Panc1 (cell line): ENCODE measurements at regions not wholly inside any gene's neighbourhood (a gene's known extent, or its start where the extent isn't known, plus 50 kb on each side); places are given as distances from the start of the nearest gene placed in this dataset.

Source experiments
- ATAC-seq: fragments of 200-7000 bp; cut with Tn5 transposase; 2 replicates; pipeline ENCODE4 v1.9.1; 2020; ENCODE audit warnings: mild to moderate bottlenecking, moderate library complexity
- BruUV-seq: library from RNA; stranded (reverse); fragments of 400-500 nt; replicated peaks from 2 replicates; lab custom pipeline; 2021; lab: Mats Ljungman, UMichigan
- CTCF ChIA-PET: fragments of 300-600 bp; sonication (Branson Sonifier 250); formaldehyde crosslinking; loops from one replicate; lab custom pipeline; 2022; ENCODE audit warnings: antibody characterized with exemption; lab: Charles Lee
- POLR2A ChIA-PET: fragments of 300-600 bp; sonication (Branson Sonifier 250); formaldehyde crosslinking; loops from one replicate; lab custom pipeline; 2022; ENCODE audit warnings: antibody characterized with exemption; lab: Charles Lee
- DNase-seq: peaks from one replicate; pipeline ENCODE4 v3.0.0-alpha.2; 2010; ENCODE audit warnings: low read depth, low spot score
- H3K27ac ChIP-seq: 2 replicates; pipeline ENCODE4 v1.5.1; 2011; ENCODE audit warnings: mild to moderate bottlenecking, low read length, inconsistent platforms
- H3K27me3 ChIP-seq: fragments of 200-500 bp; sonication (Bioruptor generic); 2 replicates; pipeline ENCODE4 v1.6.0; 2014; ENCODE audit warnings: low read length, inconsistent platforms; ENCODE audit not compliant: control insufficient read depth, insufficient read depth
- H3K36me3 ChIP-seq: fragments of 200-500 bp; sonication (Bioruptor generic); 2 replicates; pipeline ENCODE4 v1.5.1; 2014; ENCODE audit warnings: inconsistent platforms, mild to moderate bottlenecking, low read length, moderate library complexity; ENCODE audit not compliant: control insufficient read depth, insufficient read depth
- H3K4me1 ChIP-seq: 2 replicates; pipeline ENCODE4 v1.5.1; 2011; ENCODE audit warnings: inconsistent platforms, mild to moderate bottlenecking, low read length, moderate library complexity; ENCODE audit not compliant: control insufficient read depth, insufficient read depth
- H3K4me3 ChIP-seq, 2 experiments: 2 replicates each; pipeline ENCODE4 v1.5.1; 2011 to 2012; ENCODE audit warnings: low read depth in 2 of 2, low read length in 2 of 2, mild to moderate bottlenecking in 2 of 2, inconsistent platforms in 1 of 2, moderate library complexity in 1 of 2
- H3K9me3 ChIP-seq: fragments of 200-500 bp; sonication (Bioruptor generic); 2 replicates; pipeline ENCODE4 v1.5.1; 2014; ENCODE audit warnings: low read depth, mild to moderate bottlenecking, inconsistent platforms, low read length, moderate library complexity; ENCODE audit not compliant: control insufficient read depth, insufficient read depth
- POLR2AphosphoS5 ChIP-seq: IDR thresholded peaks from 2 replicates; pipeline ENCODE4 v1.6.1; 2012; ENCODE audit warnings: mild to moderate bottlenecking, low read depth, low read length, moderate library complexity
- SIN3A ChIP-seq: IDR thresholded peaks from 2 replicates; pipeline ENCODE4 v1.6.1; 2012; ENCODE audit warnings: low read depth, mild to moderate bottlenecking, low read length, moderate library complexity, borderline replicate concordance; ENCODE audit not compliant: insufficient read depth
- TCF7L2 ChIP-seq: IDR thresholded peaks from 2 replicates; pipeline ENCODE4 v1.6.1; 2011; ENCODE audit warnings: mild to moderate bottlenecking, low read depth, low read length, inconsistent platforms
- in situ Hi-C: cut with HindIII; loops from 2 replicates; pipeline ENCODE4 v1.10.0; 2016; ENCODE audit warnings: low sequenced_read_pairs, low pct_unique_long_range_greater_than_20kb
- intact Hi-C: fragments of 100-400 bp; cut with micrococcal nuclease; formaldehyde crosslinking; loops from one replicate; pipeline ENCODE4 v1.10.0; 2022; ENCODE audit not compliant: unreplicated experiment
- TF ChIP-seq, protein P1 (sequence below): fragments of 450-650 bp; IDR thresholded peaks from 2 replicates; pipeline ENCODE4 v1.5.1; 2017; ENCODE audit warnings: mild to moderate bottlenecking
- TF ChIP-seq, protein P2 (sequence below), 2 experiments: IDR thresholded peaks; 2 replicates each; pipeline ENCODE4 v1.6.1; 2011 to 2012; ENCODE audit warnings: low read depth in 2 of 2, control low read depth in 1 of 2, low read length in 1 of 2, mild to moderate bottlenecking in 1 of 2, moderate library complexity in 1 of 2; ENCODE audit not compliant: insufficient read depth in 1 of 2

DNA sequence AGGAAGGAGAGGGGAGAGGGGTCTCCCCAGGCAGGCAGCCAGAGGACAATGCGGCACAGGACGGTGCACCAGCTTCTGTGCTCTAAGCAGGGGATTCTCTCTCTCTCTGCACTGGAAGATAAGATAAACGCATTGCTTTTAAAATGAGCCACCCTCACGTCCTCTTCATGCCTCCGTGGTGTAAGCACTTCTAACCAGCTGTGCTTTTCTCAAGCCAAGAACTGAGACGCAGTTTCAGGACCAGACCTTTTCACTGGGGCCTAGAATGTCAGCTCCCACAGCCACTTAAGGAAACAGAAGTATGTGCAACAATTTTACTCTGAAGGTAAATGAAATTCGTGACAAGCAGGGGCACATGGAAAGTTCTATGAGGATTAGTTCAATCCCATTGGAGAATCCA, 82.4 kb downstream of the PSMB1 start:
- 0 out of 2 replicates have a peak, but pooled peaks cover 3% of the 10 kb centered on the region for H3K4me1 ChIP-seq
- H3K4me3 ChIP-seq = no peak overlapping the region
- 0 out of 2 replicates have a peak, but pooled peaks cover 2% of the 10 kb centered on the region for H3K9me3 ChIP-seq
- TF ChIP-seq TCF7L2 = no peak
- TF ChIP-seq, protein P1, sequence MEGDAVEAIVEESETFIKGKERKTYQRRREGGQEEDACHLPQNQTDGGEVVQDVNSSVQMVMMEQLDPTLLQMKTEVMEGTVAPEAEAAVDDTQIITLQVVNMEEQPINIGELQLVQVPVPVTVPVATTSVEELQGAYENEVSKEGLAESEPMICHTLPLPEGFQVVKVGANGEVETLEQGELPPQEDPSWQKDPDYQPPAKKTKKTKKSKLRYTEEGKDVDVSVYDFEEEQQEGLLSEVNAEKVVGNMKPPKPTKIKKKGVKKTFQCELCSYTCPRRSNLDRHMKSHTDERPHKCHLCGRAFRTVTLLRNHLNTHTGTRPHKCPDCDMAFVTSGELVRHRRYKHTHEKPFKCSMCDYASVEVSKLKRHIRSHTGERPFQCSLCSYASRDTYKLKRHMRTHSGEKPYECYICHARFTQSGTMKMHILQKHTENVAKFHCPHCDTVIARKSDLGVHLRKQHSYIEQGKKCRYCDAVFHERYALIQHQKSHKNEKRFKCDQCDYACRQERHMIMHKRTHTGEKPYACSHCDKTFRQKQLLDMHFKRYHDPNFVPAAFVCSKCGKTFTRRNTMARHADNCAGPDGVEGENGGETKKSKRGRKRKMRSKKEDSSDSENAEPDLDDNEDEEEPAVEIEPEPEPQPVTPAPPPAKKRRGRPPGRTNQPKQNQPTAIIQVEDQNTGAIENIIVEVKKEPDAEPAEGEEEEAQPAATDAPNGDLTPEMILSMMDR = no peak
- TF ChIP-seq SIN3A = no peak
- TF ChIP-seq, protein P2, sequence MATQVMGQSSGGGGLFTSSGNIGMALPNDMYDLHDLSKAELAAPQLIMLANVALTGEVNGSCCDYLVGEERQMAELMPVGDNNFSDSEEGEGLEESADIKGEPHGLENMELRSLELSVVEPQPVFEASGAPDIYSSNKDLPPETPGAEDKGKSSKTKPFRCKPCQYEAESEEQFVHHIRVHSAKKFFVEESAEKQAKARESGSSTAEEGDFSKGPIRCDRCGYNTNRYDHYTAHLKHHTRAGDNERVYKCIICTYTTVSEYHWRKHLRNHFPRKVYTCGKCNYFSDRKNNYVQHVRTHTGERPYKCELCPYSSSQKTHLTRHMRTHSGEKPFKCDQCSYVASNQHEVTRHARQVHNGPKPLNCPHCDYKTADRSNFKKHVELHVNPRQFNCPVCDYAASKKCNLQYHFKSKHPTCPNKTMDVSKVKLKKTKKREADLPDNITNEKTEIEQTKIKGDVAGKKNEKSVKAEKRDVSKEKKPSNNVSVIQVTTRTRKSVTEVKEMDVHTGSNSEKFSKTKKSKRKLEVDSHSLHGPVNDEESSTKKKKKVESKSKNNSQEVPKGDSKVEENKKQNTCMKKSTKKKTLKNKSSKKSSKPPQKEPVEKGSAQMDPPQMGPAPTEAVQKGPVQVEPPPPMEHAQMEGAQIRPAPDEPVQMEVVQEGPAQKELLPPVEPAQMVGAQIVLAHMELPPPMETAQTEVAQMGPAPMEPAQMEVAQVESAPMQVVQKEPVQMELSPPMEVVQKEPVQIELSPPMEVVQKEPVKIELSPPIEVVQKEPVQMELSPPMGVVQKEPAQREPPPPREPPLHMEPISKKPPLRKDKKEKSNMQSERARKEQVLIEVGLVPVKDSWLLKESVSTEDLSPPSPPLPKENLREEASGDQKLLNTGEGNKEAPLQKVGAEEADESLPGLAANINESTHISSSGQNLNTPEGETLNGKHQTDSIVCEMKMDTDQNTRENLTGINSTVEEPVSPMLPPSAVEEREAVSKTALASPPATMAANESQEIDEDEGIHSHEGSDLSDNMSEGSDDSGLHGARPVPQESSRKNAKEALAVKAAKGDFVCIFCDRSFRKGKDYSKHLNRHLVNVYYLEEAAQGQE (IDR thresholded peaks at IDR 0.05; ENCODE audit: insufficient read depth in 1 of 2, low read depth in 2 of 2, low read length in 1 of 2) = no peak
- no peak for TF ChIP-seq POLR2AphosphoS5
- in situ Hi-C loops = no loop called here
- POLR2A ChIA-PET = no interaction called here
- no peaks in the 10 kb centered on the region for H3K36me3 ChIP-seq
- BruUV-seq = no TSS peak
- H3K27me3 ChIP-seq = peaks cover 12% of the 10 kb centered on the region
- H3K27ac ChIP-seq = no peak overlapping the region
- CTCF ChIA-PET = no interaction called here
- no peak for ATAC-seq
- no peak for DNase-seq
- intact Hi-C loops = no loop called here

DNA sequence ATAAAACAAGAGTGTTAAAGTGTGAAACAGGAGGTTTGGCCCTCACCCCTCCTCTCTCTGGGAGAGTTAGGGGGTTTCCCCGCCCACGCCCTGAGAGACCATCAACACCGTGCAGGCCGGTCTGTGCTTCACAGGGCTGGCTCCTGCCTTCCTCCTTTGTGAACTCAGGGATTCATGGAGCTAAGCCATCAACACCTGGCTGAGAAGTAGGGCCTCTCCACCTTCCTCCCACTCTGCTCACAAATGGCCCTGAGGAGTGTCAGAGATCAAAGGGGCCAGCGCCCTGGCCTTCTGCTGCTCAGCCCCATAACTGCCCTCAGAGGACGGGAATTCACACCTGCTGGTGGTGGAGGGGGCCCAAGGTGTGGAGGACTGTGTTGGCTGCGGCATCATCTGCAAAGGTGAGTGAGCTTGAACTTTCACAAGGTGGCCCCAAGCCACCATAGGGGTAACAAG, 88.6 kb downstream of the PSMB1 start:
- ATAC-seq (no peak), DNase-seq (no peak)
- intact Hi-C loops = no loop called here
- H3K4me3 ChIP-seq = no peak overlapping the region
- TF ChIP-seq, protein P2 (IDR thresholded peaks at IDR 0.05; ENCODE audit: insufficient read depth in 1 of 2, low read depth in 2 of 2, low read length in 1 of 2) = no peak
- TF ChIP-seq POLR2AphosphoS5 (no peak), SIN3A (no peak), TCF7L2 (no peak)
- TF ChIP-seq, protein P1 = no peak
- H3K27ac ChIP-seq = no peak overlapping the region
- peaks cover 5% of the 10 kb centered on the region; the same call in 1 of the 2 replicates for H3K4me1 ChIP-seq
- H3K27me3 ChIP-seq = peaks cover 15% of the 10 kb centered on the region
- ChIA-PET POLR2A (no interaction called here), CTCF (no interaction called here)
- H3K9me3 ChIP-seq = 0 out of 2 replicates have a peak, but pooled peaks cover 3% of the 10 kb centered on the region
- in situ Hi-C loops = no loop called here
- BruUV-seq = no TSS peak
- no peaks in the 10 kb centered on the region for H3K36me3 ChIP-seq
